Gastroesophageal sphincter (tissue), 3 donors: ENCODE measurements at regions not wholly inside any gene's neighbourhood (a gene's known extent, or its start where the extent isn't known, plus 50 kb on each side); places are given as distances from the start of the nearest gene placed in this dataset.

Source experiments
- CTCF ChIP-seq, 4 experiments: fragments of 200-600 bp in 2 of 4; fragments of 450-650 bp in 2 of 4; sonication (generic) in 1 of 4; IDR thresholded peaks; one replicate each; pipeline ENCODE4 v1.5.1; 2017 to 2019; ENCODE audit warnings: antibody characterized with exemption in 4 of 4, mild to moderate bottlenecking in 2 of 4, moderate library complexity in 2 of 4
- POLR2A ChIP-seq, 2 donors: fragments of 450-650 bp; IDR thresholded peaks; one replicate each; pipeline ENCODE4 v1.6.1; 2017; ENCODE audit warnings: antibody characterized with exemption in 2 of 2, mild to moderate bottlenecking in 2 of 2, moderate library complexity in 1 of 2

GRCh38 chr12:68392376-68392775 lies 60.2 kb upstream of the MDM1 start:
- TF ChIP-seq POLR2A (IDR thresholded peaks at IDR 0.05) (no peak), CTCF (IDR thresholded peaks at IDR 0.05) (no peak)
